ENCODE measurements at regions not wholly inside any gene's neighbourhood (a gene's known extent, or its start where the extent isn't known, plus 50 kb on each side); places are given as distances from the start of the nearest gene placed in this dataset.

GRCh38 chr12:23230899-23231298 is 605.9 kb downstream of the ETNK1 start:
- no CpG with 5 or more reads among the region's 2 CpGs for WGBS, 2 donors (ENCODE audit: extremely low coverage in 2 of 2, insufficient read length in 2 of 2, insufficient replicate concordance in 1 of 2)

GRCh38 chr12:23236066-23236780 is 611.3 kb downstream of the ETNK1 start:
- Histone ChIP-seq H3K18ac (ENCODE audit: low read length) (no peak overlapping the region), H2BK12ac (ENCODE audit: low read length) (no peak overlapping the region), H3K9ac (ENCODE audit: low read depth, low read length, poor library complexity) (no peak overlapping the region), H2BK120ac (ENCODE audit: low read depth, low read length) (no peak overlapping the region), H3K36me3 (replicated peaks in 1 of 2; ENCODE audit: control insufficient read depth in 2 of 2, insufficient read depth in 2 of 2, low read length in 2 of 2) (no peaks in the 10 kb centered on the region), H3K79me1 (ENCODE audit: low read depth, low read length) (no peaks in the 10 kb centered on the region), H2AK5ac (ENCODE audit: low read depth, low read length) (no peak overlapping the region), H3K4me3 (ENCODE audit: low read length in 2 of 2) (no peak overlapping the region), H2AFZ (ENCODE audit: low read length) (no peak overlapping the region), H2BK15ac (ENCODE audit: low read length) (no peak overlapping the region), H3K4me1 (ENCODE audit: control insufficient read depth in 2 of 2, insufficient read depth in 1 of 2, low read depth in 1 of 2, low read length in 2 of 2) (peaks cover 0 to 3% of the 10 kb centered on the region in 2 donors), H2BK5ac (ENCODE audit: low read length) (no peak overlapping the region), H3K4me2 (ENCODE audit: insufficient read depth, low read length, poor library complexity, severe bottlenecking) (no peak overlapping the region), H4K8ac (ENCODE audit: low read depth, low read length) (no peak overlapping the region), H3K27ac (replicated peaks; ENCODE audit: low read length) (no peak overlapping the region), H3K27me3 (ENCODE audit: control insufficient read depth in 3 of 3, insufficient read depth in 3 of 3, low read depth in 1 of 3, low read length in 3 of 3) (no peaks in the 10 kb centered on the region), H3K23ac (ENCODE audit: low read depth, low read length, poor library complexity) (no peak overlapping the region), H3K9me3 (replicated peaks in 1 of 2; ENCODE audit: control insufficient read depth in 2 of 2, insufficient read depth in 1 of 2, low read depth in 1 of 2, low read length in 2 of 2) (no peaks in the 10 kb centered on the region), H3K14ac (ENCODE audit: low read length) (no peak overlapping the region), H3K4ac (ENCODE audit: low read length) (no peak overlapping the region), H4K91ac (ENCODE audit: low read depth, low read length, poor library complexity) (no peak overlapping the region)
- WGBS, 2 donors (ENCODE audit: extremely low coverage in 2 of 2, insufficient read length in 2 of 2, insufficient replicate concordance in 1 of 2), result no CpG with 5 or more reads among the region's 7 CpGs
- DNase-seq (ENCODE audit: low spot score), result no peak

More at GRCh38 chr12:23230899-23231298, 605.9 kb downstream of the ETNK1 start:
- Histone ChIP-seq H2AFZ (ENCODE audit: low read length) (no peak overlapping the region), H4K8ac (ENCODE audit: low read depth, low read length) (no peak overlapping the region), H3K4me3 (ENCODE audit: low read length in 2 of 2) (no peak overlapping the region), H3K27me3 (ENCODE audit: control insufficient read depth in 3 of 3, insufficient read depth in 3 of 3, low read depth in 1 of 3, low read length in 3 of 3) (peaks cover 0 to 2% (median 0%) of the 10 kb centered on the region in 3 experiments), H3K79me1 (ENCODE audit: low read depth, low read length) (no peaks in the 10 kb centered on the region), H3K18ac (ENCODE audit: low read length) (no peak overlapping the region), H3K4me2 (ENCODE audit: insufficient read depth, low read length, poor library complexity, severe bottlenecking) (no peak overlapping the region), H3K27ac (replicated peaks; ENCODE audit: low read length) (no peak overlapping the region), H2BK120ac (ENCODE audit: low read depth, low read length) (no peak overlapping the region), H3K9ac (ENCODE audit: low read depth, low read length, poor library complexity) (no peak overlapping the region), H3K4me1 (ENCODE audit: control insufficient read depth in 2 of 2, insufficient read depth in 1 of 2, low read depth in 1 of 2, low read length in 2 of 2) (peaks cover 0 to 3% of the 10 kb centered on the region in 2 donors), H2BK5ac (ENCODE audit: low read length) (no peak overlapping the region), H2AK5ac (ENCODE audit: low read depth, low read length) (no peak overlapping the region), H3K36me3 (replicated peaks in 1 of 2; ENCODE audit: control insufficient read depth in 2 of 2, insufficient read depth in 2 of 2, low read length in 2 of 2) (no peaks in the 10 kb centered on the region), H2BK12ac (ENCODE audit: low read length) (no peak overlapping the region), H3K23ac (ENCODE audit: low read depth, low read length, poor library complexity) (no peak overlapping the region), H2BK15ac (ENCODE audit: low read length) (no peak overlapping the region), H4K91ac (ENCODE audit: low read depth, low read length, poor library complexity) (no peak overlapping the region), H3K4ac (ENCODE audit: low read length) (no peak overlapping the region), H3K9me3 (replicated peaks in 1 of 2; ENCODE audit: control insufficient read depth in 2 of 2, insufficient read depth in 1 of 2, low read depth in 1 of 2, low read length in 2 of 2) (no peaks in the 10 kb centered on the region), H3K14ac (ENCODE audit: low read length) (peak overlapping the region; percentile 44)
- DNase-seq (ENCODE audit: low spot score), result no peak

- Histone ChIP-seq H2AFZ (ENCODE audit: low read length) (no peak overlapping the region), H4K8ac (ENCODE audit: low read depth, low read length) (no peak overlapping the region), H2BK5ac (ENCODE audit: low read length) (no peak overlapping the region), H2BK15ac (ENCODE audit: low read length) (no peak overlapping the region), H3K36me3 (replicated peaks in 1 of 2; ENCODE audit: control insufficient read depth in 2 of 2, insufficient read depth in 2 of 2, low read length in 2 of 2) (no peaks in the 10 kb centered on the region), H2BK120ac (ENCODE audit: low read depth, low read length) (no peak overlapping the region), H3K9me3 (replicated peaks in 1 of 2; ENCODE audit: control insufficient read depth in 2 of 2, insufficient read depth in 1 of 2, low read depth in 1 of 2, low read length in 2 of 2) (no peaks in the 10 kb centered on the region), H2BK12ac (ENCODE audit: low read length) (no peak overlapping the region), H3K4me1 (ENCODE audit: control insufficient read depth in 2 of 2, insufficient read depth in 1 of 2, low read depth in 1 of 2, low read length in 2 of 2) (peaks cover 0 to 3% of the 10 kb centered on the region in 2 donors), H3K4me3 (ENCODE audit: low read length in 2 of 2) (no peak overlapping the region), H4K91ac (ENCODE audit: low read depth, low read length, poor library complexity) (no peak overlapping the region), H2AK5ac (ENCODE audit: low read depth, low read length) (no peak overlapping the region), H3K18ac (ENCODE audit: low read length) (no peak overlapping the region), H3K79me1 (ENCODE audit: low read depth, low read length) (no peaks in the 10 kb centered on the region), H3K23ac (ENCODE audit: low read depth, low read length, poor library complexity) (no peak overlapping the region), H3K14ac (ENCODE audit: low read length) (no peak overlapping the region), H3K4me2 (ENCODE audit: insufficient read depth, low read length, poor library complexity, severe bottlenecking) (no peak overlapping the region), H3K4ac (ENCODE audit: low read length) (no peak overlapping the region), H3K27ac (replicated peaks; ENCODE audit: low read length) (no peak overlapping the region), H3K9ac (ENCODE audit: low read depth, low read length, poor library complexity) (no peak overlapping the region), H3K27me3 (ENCODE audit: control insufficient read depth in 3 of 3, insufficient read depth in 3 of 3, low read depth in 1 of 3, low read length in 3 of 3) (no peaks in the 10 kb centered on the region)
- WGBS, 2 donors (ENCODE audit: extremely low coverage in 2 of 2, insufficient read length in 2 of 2, insufficient replicate concordance in 1 of 2), result no CpG with 5 or more reads among the region's 1 CpG
- DNase-seq (ENCODE audit: low spot score), result no peak
Measured at GRCh38 chr12:23236811-23237210, 611.8 kb downstream of the ETNK1 start.

GRCh38 chr12:23238190-23238589 is 613.2 kb downstream of the ETNK1 start:
- Histone ChIP-seq H3K9ac (ENCODE audit: low read depth, low read length, poor library complexity) (no peak overlapping the region), H3K27me3 (ENCODE audit: control insufficient read depth in 3 of 3, insufficient read depth in 3 of 3, low read depth in 1 of 3, low read length in 3 of 3) (no peaks in the 10 kb centered on the region), H3K9me3 (replicated peaks in 1 of 2; ENCODE audit: control insufficient read depth in 2 of 2, insufficient read depth in 1 of 2, low read depth in 1 of 2, low read length in 2 of 2) (no peaks in the 10 kb centered on the region), H3K18ac (ENCODE audit: low read length) (no peak overlapping the region), H4K8ac (ENCODE audit: low read depth, low read length) (no peak overlapping the region), H2BK120ac (ENCODE audit: low read depth, low read length) (no peak overlapping the region), H3K4me1 (ENCODE audit: control insufficient read depth in 2 of 2, insufficient read depth in 1 of 2, low read depth in 1 of 2, low read length in 2 of 2) (peaks cover 0 to 3% of the 10 kb centered on the region in 2 donors), H3K14ac (ENCODE audit: low read length) (no peak overlapping the region), H2AK5ac (ENCODE audit: low read depth, low read length) (no peak overlapping the region), H3K79me1 (ENCODE audit: low read depth, low read length) (no peaks in the 10 kb centered on the region), H2BK5ac (ENCODE audit: low read length) (no peak overlapping the region), H3K4ac (ENCODE audit: low read length) (no peak overlapping the region), H2AFZ (ENCODE audit: low read length) (peak overlapping the region; percentile 68), H4K91ac (ENCODE audit: low read depth, low read length, poor library complexity) (no peak overlapping the region), H3K27ac (replicated peaks; ENCODE audit: low read length) (no peak overlapping the region), H2BK12ac (ENCODE audit: low read length) (no peak overlapping the region), H2BK15ac (ENCODE audit: low read length) (no peak overlapping the region), H3K36me3 (replicated peaks in 1 of 2; ENCODE audit: control insufficient read depth in 2 of 2, insufficient read depth in 2 of 2, low read length in 2 of 2) (no peaks in the 10 kb centered on the region), H3K4me2 (ENCODE audit: insufficient read depth, low read length, poor library complexity, severe bottlenecking) (no peak overlapping the region), H3K4me3 (ENCODE audit: low read length in 2 of 2) (no peak overlapping the region), H3K23ac (ENCODE audit: low read depth, low read length, poor library complexity) (no peak overlapping the region)
- WGBS, 2 donors (ENCODE audit: extremely low coverage in 2 of 2, insufficient read length in 2 of 2, insufficient replicate concordance in 1 of 2), result no CpG with 5 or more reads among the region's 3 CpGs
- no peak for DNase-seq (ENCODE audit: low spot score)
